NAMALWA (cell line): ENCODE measurements at regions not wholly inside any gene's neighbourhood (a gene's known extent, or its start where the extent isn't known, plus 50 kb on each side); places are given as distances from the start of the nearest gene placed in this dataset.
A peak's percentile ranks its signal among the peaks of the same experiment; 100 is the strongest.

Experiments
- DNase-seq: peaks from one replicate; pipeline ENCODE4 v3.0.0-alpha.2; 2015; ENCODE audit warnings: low spot score

GRCh38 chr3:132189601-132190000 lies 127.6 kb upstream of the ACP3 start:
- no peak for DNase-seq

- DNase-seq, result no peak
Observed at GRCh38 chr3:132196113-132196512, 121.1 kb upstream of the ACP3 start.

GRCh38 chr3:132198516-132198915 lies 118.7 kb upstream of the ACP3 start:
- DNase-seq, result no peak

DNA sequence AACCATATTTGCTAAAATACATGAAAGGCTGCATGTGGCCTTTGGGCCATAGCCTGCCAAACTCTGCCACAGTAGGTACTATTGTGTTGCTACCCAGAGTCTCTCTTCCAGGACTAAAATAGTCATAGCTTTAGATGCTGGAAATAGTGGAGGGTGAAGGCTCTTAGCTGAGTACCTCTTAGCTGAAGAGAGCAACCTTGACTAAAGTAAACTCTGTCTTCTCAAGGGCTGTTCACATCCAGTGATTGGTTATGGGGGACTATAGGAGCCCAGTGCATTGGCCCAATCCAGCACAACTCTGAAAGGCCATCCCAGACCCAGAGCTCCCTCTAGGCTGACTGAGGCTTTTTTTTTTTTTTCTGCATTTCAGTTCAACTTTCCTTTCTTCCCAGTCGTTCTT lies 117.8 kb upstream of the ACP3 start:
- DNase-seq, result no peak

GRCh38 chr3:132202586-132202985 lies 114.6 kb upstream of the ACP3 start:
- DNase-seq, result no peak

- no peak for DNase-seq
Observed at GRCh38 chr3:132203889-132204596, 113.2 kb upstream of the ACP3 start.

- no peak for DNase-seq
Observed at GRCh38 chr3:132205609-132206008, 111.6 kb upstream of the ACP3 start.

- no peak for DNase-seq
Observed at GRCh38 chr3:132209855-132210254, 107.4 kb upstream of the ACP3 start.

DNA sequence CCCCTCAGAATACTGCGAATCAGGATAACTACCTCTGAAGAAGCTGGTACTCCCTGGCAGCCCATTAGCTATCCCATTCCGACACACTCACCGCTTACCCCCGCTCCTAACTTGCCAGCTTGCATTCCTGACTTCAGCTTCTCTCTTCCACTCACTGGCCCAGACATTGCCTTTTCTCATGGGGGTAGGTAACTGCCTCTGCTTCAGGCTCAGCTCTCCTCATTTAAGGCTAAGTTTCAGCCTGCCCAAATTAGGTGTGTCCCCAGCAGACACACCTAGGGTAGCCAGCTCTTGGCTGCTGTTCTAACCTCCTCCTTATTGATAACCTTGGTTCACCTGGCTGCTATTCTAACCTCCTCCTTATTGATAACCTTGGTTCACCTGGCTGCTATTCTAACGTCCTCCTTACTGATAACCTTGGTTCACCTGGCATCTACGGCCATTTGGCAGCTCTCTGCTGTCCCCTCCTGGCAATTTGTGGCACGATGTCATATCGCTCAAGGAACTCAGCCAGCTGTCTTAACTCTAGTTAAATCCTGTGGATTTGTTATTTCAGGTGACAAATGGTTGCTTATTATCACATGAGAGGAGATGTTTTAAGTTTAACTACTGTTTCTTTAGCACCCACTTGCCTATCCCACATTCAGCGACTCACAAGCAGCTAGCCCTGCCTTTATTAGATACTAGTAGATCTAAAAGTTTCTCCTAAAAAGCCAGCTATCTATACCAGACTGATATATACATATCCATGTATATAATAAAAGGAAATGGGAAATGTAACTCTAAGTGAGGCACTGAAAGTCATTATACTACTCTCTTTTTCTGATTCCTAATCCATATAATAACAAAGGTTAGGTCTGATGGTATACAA lies 106.5 kb upstream of the ACP3 start:
- peak; percentile 47 for DNase-seq

DNA sequence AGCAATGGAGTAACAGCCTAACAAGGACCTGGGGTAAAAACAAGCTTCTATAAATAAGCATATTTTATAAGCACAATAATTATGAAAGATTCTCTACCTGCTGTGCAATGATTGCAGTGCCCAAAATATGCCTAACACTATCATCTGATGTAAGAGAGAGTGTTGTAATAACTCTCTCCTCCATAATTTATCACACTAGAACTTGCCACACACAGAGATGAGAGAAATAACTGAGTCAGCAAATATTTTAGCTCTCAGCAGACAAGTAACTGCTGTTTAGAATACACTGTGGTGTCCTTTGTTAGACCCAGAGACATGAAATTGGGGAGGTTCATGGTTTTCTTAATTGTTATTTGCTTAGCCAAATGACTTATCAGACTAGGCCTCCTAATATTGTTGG lies 105.3 kb upstream of the ACP3 start:
- DNase-seq, result no peak

- no peak for DNase-seq
Observed at GRCh38 chr3:132218817-132219755, 98.1 kb upstream of the ACP3 start.

- DNase-seq, result no peak
Observed at GRCh38 chr3:132220986-132221385, 96.2 kb upstream of the ACP3 start.

DNA sequence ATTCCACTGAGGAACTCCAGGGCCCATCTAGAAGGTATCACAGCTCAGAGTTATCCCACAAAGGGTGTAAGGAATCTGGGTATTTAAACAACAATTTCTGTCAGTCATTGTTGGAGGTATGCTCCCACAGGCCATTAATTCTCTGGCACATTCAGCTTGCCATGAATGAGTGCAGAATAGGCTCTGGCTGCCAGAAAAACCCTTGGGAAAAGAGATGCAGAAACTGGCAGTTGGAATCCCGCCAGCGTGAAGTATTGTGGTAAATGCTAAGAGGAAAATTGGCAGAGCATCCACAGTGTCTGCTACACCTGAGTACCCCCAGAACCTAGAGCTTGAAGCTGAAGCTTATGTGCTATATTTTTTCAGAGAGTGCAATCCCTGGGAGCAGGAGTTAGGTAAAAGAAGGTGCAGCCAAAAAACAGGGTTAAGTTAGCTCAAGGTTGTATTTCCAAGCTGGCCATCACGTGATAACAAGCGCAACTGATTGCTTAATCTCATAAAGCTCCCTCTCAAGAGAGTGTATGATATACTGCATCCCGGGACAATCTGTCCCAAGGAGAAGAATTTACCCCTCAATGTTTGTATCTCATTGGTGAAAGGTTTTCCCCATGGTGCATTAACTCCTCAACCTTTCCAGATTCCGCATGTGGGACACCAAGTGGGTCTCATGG lies 94.2 kb upstream of the ACP3 start:
- no peak for DNase-seq

DNA sequence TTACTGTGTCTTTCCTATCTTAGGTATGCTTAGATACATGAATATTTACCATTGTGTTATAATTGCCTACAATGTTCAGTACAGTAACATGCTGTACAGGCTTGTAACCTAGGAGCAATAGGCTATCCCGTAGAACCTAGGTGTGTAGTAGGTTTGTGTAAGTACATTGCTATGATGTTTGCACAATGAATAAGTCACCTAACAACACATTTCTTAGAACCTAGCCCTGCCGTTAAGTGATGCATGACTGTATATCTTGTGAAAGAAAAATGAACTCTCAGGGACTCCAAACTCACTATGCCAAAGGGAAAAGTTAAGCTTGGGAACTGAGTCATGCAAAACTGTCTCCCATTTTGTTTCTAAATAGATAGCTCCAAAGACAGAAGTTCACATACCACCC lies 91.5 kb upstream of the ACP3 start:
- DNase-seq, result no peak

GRCh38 chr3:132228923-132229322 lies 88.3 kb upstream of the ACP3 start:
- peak; percentile 16 for DNase-seq

- no peak for DNase-seq
Observed at GRCh38 chr3:132229641-132230040, 87.6 kb upstream of the ACP3 start.

- DNase-seq, result no peak
Observed at GRCh38 chr3:132230156-132231000, 86.8 kb upstream of the ACP3 start.

DNA sequence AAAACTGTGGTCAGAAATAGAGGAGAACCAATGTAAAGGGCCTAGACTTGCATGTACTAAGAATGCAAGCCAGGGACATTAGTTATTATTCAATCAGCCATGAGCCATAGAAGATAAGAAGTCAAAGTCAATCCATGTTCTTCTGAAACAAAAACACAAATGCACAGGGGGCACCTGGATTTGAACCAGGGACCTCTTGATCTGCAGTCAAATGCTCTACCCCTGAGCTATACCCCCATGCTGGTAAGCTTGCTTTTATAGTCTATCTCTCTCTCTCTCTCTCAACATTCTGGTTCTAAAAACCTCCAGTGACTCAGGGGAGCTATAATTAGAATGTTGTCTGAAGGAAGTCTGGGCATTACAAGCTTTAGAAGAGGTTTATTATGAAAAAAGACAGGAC lies 85.6 kb upstream of the ACP3 start:
- peak; percentile 18 for DNase-seq

- DNase-seq, result peak; percentile 16
Observed at GRCh38 chr3:132232231-132232792, 84.9 kb upstream of the ACP3 start.
